Choroid plexus epithelial cell (primary cell): ENCODE measurements at regions not wholly inside any gene's neighbourhood (a gene's known extent, or its start where the extent isn't known, plus 50 kb on each side); places are given as distances from the start of the nearest gene placed in this dataset.

Experiments
- DNase-seq: peaks from one replicate; pipeline ENCODE4 v3.0.0-alpha.2; 2010; ENCODE audit warnings: low read depth
- H3K4me3 ChIP-seq: 2 replicates; pipeline ENCODE4 v1.5.1; 2011; ENCODE audit warnings: low read depth, mild to moderate bottlenecking, control low read depth, low read length, moderate library complexity
- CTCF ChIP-seq: conservative IDR thresholded peaks from 2 replicates; pipeline ENCODE4 v1.5.1; 2011; ENCODE audit warnings: low read depth, mild to moderate bottlenecking, control low read depth, inconsistent platforms, low read length, moderate library complexity

GRCh38 chr15:101551696-101552591, 62.4 kb upstream of the PCSK6 start:
- H3K4me3 ChIP-seq: no peak overlapping the region
- no peak for TF ChIP-seq CTCF
- DNase-seq: no peak

GRCh38 chr15:101550124-101550523, 60.6 kb upstream of the PCSK6 start:
- TF ChIP-seq CTCF: no peak
- H3K4me3 ChIP-seq: no peak overlapping the region
- DNase-seq: no peak

GRCh38 chr15:101549647-101550046, 60.1 kb upstream of the PCSK6 start:
- TF ChIP-seq CTCF: no peak
- DNase-seq: no peak
- H3K4me3 ChIP-seq: no peak overlapping the region

- no peak for DNase-seq
- no peak overlapping the region for H3K4me3 ChIP-seq
- no peak for TF ChIP-seq CTCF
Observed at GRCh38 chr15:101547737-101548136, 58.2 kb upstream of the PCSK6 start.

GRCh38 chr15:101545548-101546505, 56.3 kb upstream of the PCSK6 start:
- H3K4me3 ChIP-seq: no peak overlapping the region
- no peak for TF ChIP-seq CTCF
- DNase-seq: no peak

GRCh38 chr15:101544613-101544945, 55.1 kb upstream of the PCSK6 start:
- TF ChIP-seq CTCF: no peak
- H3K4me3 ChIP-seq: no peak overlapping the region
- DNase-seq: no peak
